Astrocyte (in vitro differentiated cells and primary cell): ENCODE measurements at regions not wholly inside any gene's neighbourhood (a gene's known extent, or its start where the extent isn't known, plus 50 kb on each side); places are given as distances from the start of the nearest gene placed in this dataset.

ENCODE experiments used
- EZH2 ChIP-seq: IDR thresholded peaks from 2 replicates; pipeline ENCODE4 v1.6.1; 2012; ENCODE audit warnings: mild to moderate bottlenecking, low read length, inconsistent platforms; ENCODE audit not compliant: insufficient read depth
- TF ChIP-seq, protein P1 (sequence below): IDR thresholded peaks from 2 replicates; pipeline ENCODE4 v1.5.1; 2011; ENCODE audit warnings: low read depth, mild to moderate bottlenecking, inconsistent platforms, low read length, moderate library complexity; ENCODE audit not compliant: insufficient read depth

DNA sequence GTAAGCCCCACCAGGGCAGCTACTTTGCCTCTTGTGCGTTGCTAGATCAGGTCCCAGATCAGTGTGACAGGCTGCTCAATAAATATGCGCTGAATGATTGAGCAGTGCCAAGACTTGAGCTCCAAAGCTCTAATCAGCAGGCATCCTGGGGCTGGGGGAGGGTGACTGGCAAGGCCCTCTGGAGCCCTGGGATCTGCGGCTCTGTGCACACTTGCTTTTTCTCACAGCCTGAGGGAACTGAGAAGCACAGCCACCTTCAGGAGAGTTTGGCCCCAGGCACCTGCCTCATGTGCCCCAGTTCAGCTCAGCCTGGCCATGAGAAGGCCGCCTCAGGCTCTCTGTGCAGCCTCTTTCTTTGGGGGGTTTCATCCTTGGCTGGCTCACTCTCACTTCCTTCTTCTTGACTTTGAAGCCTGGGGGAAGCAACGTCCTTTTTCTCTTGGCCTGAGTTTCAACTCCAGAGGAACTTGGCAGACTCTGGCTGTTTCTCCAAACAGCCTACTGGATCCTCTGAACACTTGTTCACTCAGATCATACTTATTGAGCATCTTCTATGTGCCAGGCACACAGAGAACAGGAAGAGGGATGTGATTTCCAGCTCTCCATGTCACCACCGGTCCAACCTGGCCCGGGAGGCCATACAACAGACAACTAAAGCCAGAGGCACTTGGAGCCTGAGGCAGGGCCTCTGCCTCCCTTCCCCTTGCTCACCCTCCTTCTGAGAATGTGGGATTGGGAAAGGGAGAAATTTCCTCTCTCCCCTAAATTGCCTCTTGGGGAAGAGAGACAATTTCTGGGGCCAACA, 114.0 kb downstream of the VEGFA start:
- TF ChIP-seq, protein P1, sequence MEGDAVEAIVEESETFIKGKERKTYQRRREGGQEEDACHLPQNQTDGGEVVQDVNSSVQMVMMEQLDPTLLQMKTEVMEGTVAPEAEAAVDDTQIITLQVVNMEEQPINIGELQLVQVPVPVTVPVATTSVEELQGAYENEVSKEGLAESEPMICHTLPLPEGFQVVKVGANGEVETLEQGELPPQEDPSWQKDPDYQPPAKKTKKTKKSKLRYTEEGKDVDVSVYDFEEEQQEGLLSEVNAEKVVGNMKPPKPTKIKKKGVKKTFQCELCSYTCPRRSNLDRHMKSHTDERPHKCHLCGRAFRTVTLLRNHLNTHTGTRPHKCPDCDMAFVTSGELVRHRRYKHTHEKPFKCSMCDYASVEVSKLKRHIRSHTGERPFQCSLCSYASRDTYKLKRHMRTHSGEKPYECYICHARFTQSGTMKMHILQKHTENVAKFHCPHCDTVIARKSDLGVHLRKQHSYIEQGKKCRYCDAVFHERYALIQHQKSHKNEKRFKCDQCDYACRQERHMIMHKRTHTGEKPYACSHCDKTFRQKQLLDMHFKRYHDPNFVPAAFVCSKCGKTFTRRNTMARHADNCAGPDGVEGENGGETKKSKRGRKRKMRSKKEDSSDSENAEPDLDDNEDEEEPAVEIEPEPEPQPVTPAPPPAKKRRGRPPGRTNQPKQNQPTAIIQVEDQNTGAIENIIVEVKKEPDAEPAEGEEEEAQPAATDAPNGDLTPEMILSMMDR: no peak
- TF ChIP-seq EZH2: no peak
